H9 (cell line): ENCODE measurements at regions not wholly inside any gene's neighbourhood (a gene's known extent, or its start where the extent isn't known, plus 50 kb on each side); places are given as distances from the start of the nearest gene placed in this dataset.

Experiments used
- DNase-seq: peaks from one replicate; pipeline ENCODE4 v3.0.0-alpha.2; 2017
- H2AFZ ChIP-seq: one replicate; pipeline ENCODE4 v1.6.1; 2013; ENCODE audit warnings: mild to moderate bottlenecking, low read length, control low read depth, moderate library complexity
- H2AK5ac ChIP-seq: 2 replicates; pipeline ENCODE4 v1.6.1; 2013; ENCODE audit warnings: low read length, control low read depth, mixed read lengths; ENCODE audit not compliant: insufficient read length
- H2BK120ac ChIP-seq: one replicate; pipeline ENCODE4 v1.6.1; 2013; ENCODE audit warnings: low read depth, mild to moderate bottlenecking, low read length, control low read depth, inconsistent platforms; ENCODE audit not compliant: poor library complexity, severe bottlenecking
- H2BK12ac ChIP-seq: 2 replicates; pipeline ENCODE4 v1.6.1; 2013; ENCODE audit warnings: low read length, control low read depth, mixed read lengths, low read depth; ENCODE audit not compliant: insufficient read length
- H2BK15ac ChIP-seq: 2 replicates; pipeline ENCODE4 v1.6.1; 2013; ENCODE audit warnings: low read depth, low read length, control low read depth
- H2BK20ac ChIP-seq: one replicate; pipeline ENCODE4 v1.6.1; 2013; ENCODE audit warnings: low read depth, mild to moderate bottlenecking, low read length, control low read depth, inconsistent platforms; ENCODE audit not compliant: poor library complexity, severe bottlenecking
- H2BK5ac ChIP-seq: 2 replicates; pipeline ENCODE4 v1.6.1; 2013; ENCODE audit warnings: low read length, control low read depth, mixed read lengths; ENCODE audit not compliant: insufficient read length
- H3K14ac ChIP-seq: 2 replicates; pipeline ENCODE4 v1.6.1; 2013; ENCODE audit warnings: low read length, control low read depth; ENCODE audit not compliant: insufficient read depth
- H3K18ac ChIP-seq: 2 replicates; pipeline ENCODE4 v1.6.1; 2013; ENCODE audit warnings: low read depth, mild to moderate bottlenecking, mixed read lengths, low read length, control low read depth; ENCODE audit not compliant: insufficient read length
- H3K23ac ChIP-seq: 2 replicates; pipeline ENCODE4 v1.6.1; 2013; ENCODE audit warnings: low read length, control low read depth, mixed read lengths, low read depth; ENCODE audit not compliant: insufficient read length
- H3K23me2 ChIP-seq: 2 replicates; pipeline ENCODE4 v1.6.1; 2013; ENCODE audit warnings: low read depth, mild to moderate bottlenecking, mixed read lengths, low read length, control low read depth; ENCODE audit not compliant: insufficient read length, poor library complexity, severe bottlenecking
- H3K27ac ChIP-seq: 2 replicates; pipeline ENCODE4 v1.5.1; 2013; ENCODE audit warnings: low read length, control low read depth, mixed read lengths, low read depth; ENCODE audit not compliant: insufficient read length
- H3K27me3 ChIP-seq: 2 replicates; pipeline ENCODE4 v1.6.1; 2013; ENCODE audit warnings: low read length, control low read depth, inconsistent platforms; ENCODE audit not compliant: insufficient read depth
- H3K4ac ChIP-seq: 2 replicates; pipeline ENCODE4 v1.6.1; 2013; ENCODE audit warnings: low read depth, mild to moderate bottlenecking, control low read depth, inconsistent platforms, low read length, moderate library complexity
- H3K4me1 ChIP-seq: 2 replicates; pipeline ENCODE4 v1.6.1; 2013; ENCODE audit warnings: low read length, control low read depth, inconsistent platforms; ENCODE audit not compliant: insufficient read depth
- H3K4me2 ChIP-seq: 2 replicates; pipeline ENCODE4 v1.6.1; 2013; ENCODE audit warnings: low read length, control low read depth, mixed read lengths; ENCODE audit not compliant: insufficient read length, insufficient read depth
- H3K56ac ChIP-seq: 2 replicates; pipeline ENCODE4 v1.6.1; 2013; ENCODE audit warnings: low read depth, mild to moderate bottlenecking, mixed read lengths, low read length, control low read depth; ENCODE audit not compliant: insufficient read length
- H3K79me1 ChIP-seq: 2 replicates; pipeline ENCODE4 v1.6.1; 2013; ENCODE audit warnings: low read depth, mild to moderate bottlenecking, moderate library complexity, low read length, control low read depth, inconsistent platforms; ENCODE audit not compliant: insufficient read depth, poor library complexity, severe bottlenecking
- H3K79me2 ChIP-seq: 2 replicates; pipeline ENCODE4 v1.6.1; 2013; ENCODE audit warnings: low read length, control low read depth, inconsistent platforms; ENCODE audit not compliant: insufficient read depth
- H3K9ac ChIP-seq: 2 replicates; pipeline ENCODE4 v1.6.1; 2013; ENCODE audit warnings: low read length, control low read depth, mixed read lengths; ENCODE audit not compliant: insufficient read length; ENCODE audit errors: extremely low read depth
- H3K9me3 ChIP-seq: one replicate; pipeline ENCODE4 v1.6.1; 2013; ENCODE audit warnings: low read depth, low read length, inconsistent platforms; ENCODE audit not compliant: control insufficient read depth
- H3T11ph ChIP-seq: one replicate; pipeline ENCODE4 v1.6.1; 2013; ENCODE audit warnings: mild to moderate bottlenecking, low read length, control low read depth, inconsistent platforms
- H4K20me1 ChIP-seq: one replicate; pipeline ENCODE4 v1.6.1; 2013; ENCODE audit not compliant: control insufficient read depth, insufficient read length, insufficient read depth
- H4K5ac ChIP-seq: 2 replicates; pipeline ENCODE4 v1.6.1; 2013; ENCODE audit warnings: low read depth, mild to moderate bottlenecking, mixed read lengths, low read length, control low read depth; ENCODE audit not compliant: insufficient read length
- H4K8ac ChIP-seq: replicated peaks from 2 replicates; pipeline ENCODE4 v1.6.1; 2013; ENCODE audit warnings: low read length, control low read depth, mixed read lengths, low read depth; ENCODE audit not compliant: insufficient read length
- H4K91ac ChIP-seq: 2 replicates; pipeline ENCODE4 v1.6.1; 2013; ENCODE audit warnings: low read depth, mild to moderate bottlenecking, moderate library complexity, mixed read lengths, low read length, control low read depth; ENCODE audit not compliant: insufficient read length
- H3K27ac Mint-ChIP-seq, 3 experiments: 2 replicates in 2 of 3; 3 replicates in 1 of 3; pipeline ENCODE4 v1.8.0; 2020 to 2021; ENCODE audit warnings: mixed read lengths in 3 of 3, mild to moderate bottlenecking in 1 of 3, moderate library complexity in 1 of 3
- H3K27me3 Mint-ChIP-seq: 2 replicates; pipeline ENCODE4 v1.8.0; 2021; ENCODE audit warnings: low read depth, mild to moderate bottlenecking, moderate library complexity, mixed read lengths
- H3K36me3 Mint-ChIP-seq, 3 experiments: 2 replicates in 2 of 3; 3 replicates in 1 of 3; pipeline ENCODE4 v1.8.0; 2020 to 2021; ENCODE audit warnings: low read depth in 3 of 3, mixed read lengths in 3 of 3; ENCODE audit not compliant: insufficient read depth in 1 of 3
- H3K4me1 Mint-ChIP-seq, 2 experiments: 2 replicates each; pipeline ENCODE4 v1.8.0; 2020; ENCODE audit warnings: mixed read lengths in 2 of 2
- H3K4me3 Mint-ChIP-seq, 2 experiments: 2 replicates in 1 of 2; 3 replicates in 1 of 2; pipeline ENCODE4 v1.8.0; 2020 to 2021; ENCODE audit warnings: mild to moderate bottlenecking in 2 of 2, mixed read lengths in 2 of 2, moderate library complexity in 1 of 2
- H3K9me3 Mint-ChIP-seq, 2 experiments: 2 replicates in 1 of 2; 3 replicates in 1 of 2; pipeline ENCODE4 v1.8.0; 2020; ENCODE audit warnings: mild to moderate bottlenecking in 2 of 2, mixed read lengths in 2 of 2, moderate library complexity in 1 of 2
- CTCF ChIP-seq: fragments of 200-600 bp; sonication (generic); conservative IDR thresholded peaks from 3 replicates; pipeline ENCODE4 v1.8.0; 2021; ENCODE audit warnings: antibody characterized with exemption, mild to moderate bottlenecking
- WGBS: extraction: QIAGEN DNeasy Blood & Tissue Kit; methylation state at CpG from one replicate; pipeline ENCODE4 v1.1.7; 2013; ENCODE audit warnings: missing lambda C conversion rate, low lambda C conversion rate, mixed read lengths; ENCODE audit not compliant: insufficient read length; ENCODE audit errors: extremely low coverage; 5-methylcytosine and 5-hydroxymethylcytosine counted together

- H2BK15ac ChIP-seq = no peak overlapping the region
- no peaks in the 10 kb centered on the region for H3K9me3 Mint-ChIP-seq
- peaks cover 27% of the 10 kb centered on the region for H3K27me3 Mint-ChIP-seq
- H2BK5ac ChIP-seq = no peak overlapping the region
- H3K23ac ChIP-seq = no peak overlapping the region
- H2BK20ac ChIP-seq = no peak overlapping the region
- no peak overlapping the region for H3K27ac ChIP-seq
- no peak overlapping the region for H2BK12ac ChIP-seq
- H2AFZ ChIP-seq = no peak overlapping the region
- H3K27ac Mint-ChIP-seq = no peak overlapping the region
- no peak overlapping the region; the same call in 1 of the 2 replicates for H3K14ac ChIP-seq
- H3T11ph ChIP-seq = no peak overlapping the region
- H3K79me2 ChIP-seq = no peaks in the 10 kb centered on the region
- no peaks in the 10 kb centered on the region for H3K23me2 ChIP-seq
- no peak overlapping the region for H2BK120ac ChIP-seq
- peak; percentile 21 for DNase-seq
- H4K5ac ChIP-seq = no peak overlapping the region
- TF ChIP-seq CTCF = no peak
- H3K4me1 Mint-ChIP-seq = peaks cover 10 to 11% of the 10 kb centered on the region in 2 experiments
- H3K4ac ChIP-seq = no peak overlapping the region
- no CpG with 5 or more reads among the region's 10 CpGs for WGBS
- no peak overlapping the region for H3K9ac ChIP-seq
- H4K91ac ChIP-seq = no peak overlapping the region
- no peak overlapping the region for H2AK5ac ChIP-seq
- H3K56ac ChIP-seq = no peak overlapping the region
- no peaks in the 10 kb centered on the region for H4K20me1 ChIP-seq
- H3K4me2 ChIP-seq = no peak overlapping the region
- no peak overlapping the region for H4K8ac ChIP-seq
- no peaks in the 10 kb centered on the region for H3K27me3 ChIP-seq
- H3K4me1 ChIP-seq = no peaks in the 10 kb centered on the region
- no peaks in the 10 kb centered on the region for H3K36me3 Mint-ChIP-seq
- no peaks in the 10 kb centered on the region for H3K79me1 ChIP-seq
- H3K18ac ChIP-seq = no peak overlapping the region
- H3K4me3 Mint-ChIP-seq = no peak overlapping the region
- H3K9me3 ChIP-seq = no peaks in the 10 kb centered on the region
Measured at GRCh38 chr11:116044941-116045340, 540.7 kb upstream of the CADM1 start.
